CD4-positive, CD25-positive, alpha-beta regulatory T cell (primary cell): ENCODE measurements at regions not wholly inside any gene's neighbourhood (a gene's known extent, or its start where the extent isn't known, plus 50 kb on each side); places are given as distances from the start of the nearest gene placed in this dataset.

Experiments used
- ATAC-seq, 2 donors: fragments of 150-1000 bp; cut with Tn5 transposase; one replicate each; pipeline ENCODE4 v1.10.0; 2021; ENCODE audit warnings: low read depth in 2 of 2, moderate number of reproducible peaks in 2 of 2, moderate library complexity in 1 of 2
- DNase-seq, 3 donors: peaks; one replicate each; pipeline versions ENCODE4 v3.0.0 to v3.0.0-alpha.2; 2012 to 2022; ENCODE audit warnings: mixed read lengths in 1 of 3
- H3K27ac ChIP-seq: one replicate; pipeline ENCODE4 v1.7.0; 2013; ENCODE audit warnings: mild to moderate bottlenecking, low read length; ENCODE audit not compliant: insufficient read depth, poor library complexity, severe bottlenecking
- H3K27me3 ChIP-seq: one replicate; pipeline ENCODE4 v1.7.0; 2013; ENCODE audit warnings: low read length; ENCODE audit not compliant: control insufficient read depth, insufficient read depth
- H3K36me3 ChIP-seq: one replicate; pipeline ENCODE4 v1.7.0; 2013; ENCODE audit warnings: mild to moderate bottlenecking, low read length, moderate library complexity; ENCODE audit not compliant: control insufficient read depth, insufficient read depth
- H3K4me1 ChIP-seq: 2 replicates; pipeline ENCODE4 v1.7.0; 2013; ENCODE audit warnings: mild to moderate bottlenecking, low read length; ENCODE audit not compliant: insufficient read depth, control insufficient read depth, poor library complexity, severe bottlenecking
- H3K4me3 ChIP-seq: one replicate; pipeline ENCODE4 v1.7.0; 2013; ENCODE audit warnings: low read depth, mild to moderate bottlenecking, low read length, moderate library complexity
- H3K9me3 ChIP-seq, 2 experiments: 1 replicate in 1 of 2; 2 replicates in 1 of 2; pipeline ENCODE4 v1.7.0; 2013; ENCODE audit warnings: low read length in 2 of 2, mild to moderate bottlenecking in 1 of 2, moderate library complexity in 1 of 2; ENCODE audit not compliant: control insufficient read depth in 2 of 2
- H3K27ac Mint-ChIP-seq, 3 donors: one replicate each; pipeline ENCODE4 v1.8.0; 2020 to 2022; ENCODE audit warnings: mild to moderate bottlenecking in 3 of 3, mixed read lengths in 3 of 3, moderate library complexity in 2 of 3
- H3K27me3 Mint-ChIP-seq: one replicate; pipeline ENCODE4 v1.8.0; 2022; ENCODE audit warnings: mild to moderate bottlenecking, mixed read lengths
- H3K36me3 Mint-ChIP-seq: one replicate; pipeline ENCODE4 v1.8.0; 2020; ENCODE audit warnings: mixed read lengths
- H3K4me1 Mint-ChIP-seq, 4 donors: one replicate each; pipeline ENCODE4 v1.8.0; 2020 to 2022; ENCODE audit warnings: mixed read lengths in 4 of 4, mild to moderate bottlenecking in 1 of 4
- H3K4me3 Mint-ChIP-seq, 4 donors: one replicate each; pipeline ENCODE4 v1.8.0; 2020 to 2022; ENCODE audit warnings: mild to moderate bottlenecking in 4 of 4, mixed read lengths in 4 of 4, moderate library complexity in 3 of 4
- H3K9me3 Mint-ChIP-seq, 7 donors: one replicate each; pipeline ENCODE4 v1.8.0; 2020 to 2022; ENCODE audit warnings: mixed read lengths in 7 of 7, mild to moderate bottlenecking in 3 of 7, moderate library complexity in 2 of 7

DNA sequence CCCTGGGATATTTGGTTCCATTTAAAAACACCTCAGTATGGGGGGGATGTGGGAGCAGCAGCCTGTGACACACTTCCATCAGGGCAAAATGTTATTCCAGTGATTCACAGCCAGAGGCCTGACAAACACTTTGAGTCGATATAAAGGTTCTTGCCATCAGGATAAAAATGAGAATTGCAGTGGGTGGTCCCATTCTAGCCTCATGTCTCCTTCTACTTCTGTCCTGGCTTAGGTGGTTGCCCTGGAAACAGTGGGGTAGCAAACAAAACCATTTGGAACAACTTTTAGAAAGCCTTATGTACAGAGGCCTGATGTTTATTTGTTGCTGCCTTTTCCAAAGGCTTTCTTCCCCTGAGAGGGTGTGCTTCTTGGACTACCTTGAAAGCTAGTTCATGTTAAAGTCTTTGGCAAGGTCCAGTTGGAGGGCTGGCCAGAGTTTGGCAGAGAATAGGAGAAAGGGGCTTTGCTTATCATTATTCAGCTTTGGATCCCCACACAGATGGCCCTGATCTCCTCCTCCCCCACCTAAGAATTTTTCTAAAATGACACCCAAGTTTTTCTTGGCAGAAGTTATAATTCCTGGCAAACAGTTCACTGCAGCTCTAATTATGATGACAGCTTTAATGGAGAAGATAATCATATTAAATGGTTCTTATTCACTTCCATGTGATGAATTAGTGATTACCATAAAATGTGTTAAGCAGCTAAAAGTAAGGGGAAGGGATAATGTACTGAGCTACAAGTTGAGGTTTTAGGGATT, 84.2 kb upstream of the ZNF280D start:
- ATAC-seq (no peak), DNase-seq (no peak)
- H3K9me3 Mint-ChIP-seq, result peaks cover 0 to 1% (median 0%) of the 10 kb centered on the region in 7 donors
- H3K36me3 Mint-ChIP-seq, result no peaks in the 10 kb centered on the region
- H3K36me3 ChIP-seq, result no peaks in the 10 kb centered on the region
- no peak overlapping the region for H3K27ac ChIP-seq
- no peak overlapping the region for H3K27ac Mint-ChIP-seq
- H3K27me3 ChIP-seq, result no peaks in the 10 kb centered on the region
- H3K27me3 Mint-ChIP-seq, result peaks cover 5% of the 10 kb centered on the region
- no peaks in the 10 kb centered on the region for H3K4me1 Mint-ChIP-seq
- no peak overlapping the region for H3K4me3 ChIP-seq
- no peaks in the 10 kb centered on the region for H3K9me3 ChIP-seq
- H3K4me1 ChIP-seq, result no peaks in the 10 kb centered on the region
- no peak overlapping the region for H3K4me3 Mint-ChIP-seq

DNA sequence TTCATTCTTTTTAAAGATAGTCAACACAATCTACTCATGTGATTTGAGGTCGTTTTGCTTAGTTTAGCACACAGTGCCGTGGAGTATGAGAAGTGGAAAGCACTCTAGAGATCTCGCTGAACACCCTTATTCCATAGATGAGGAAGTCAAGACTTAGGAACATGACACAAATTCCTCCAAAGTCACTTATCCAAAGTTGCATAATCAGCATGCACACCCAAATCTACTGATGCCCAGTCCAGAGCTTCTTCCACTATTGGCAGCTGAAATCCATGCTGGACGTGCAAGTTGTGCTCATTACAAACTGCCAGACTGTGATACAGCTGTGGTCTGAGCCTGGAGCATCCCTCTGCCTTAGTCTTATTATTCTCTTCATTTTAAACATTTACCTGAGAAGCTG, 83.5 kb upstream of the ZNF280D start:
- H3K27me3 ChIP-seq, result no peaks in the 10 kb centered on the region
- Mint-ChIP-seq H3K27me3 (peaks cover 5% of the 10 kb centered on the region), H3K27ac (no peak overlapping the region), H3K36me3 (no peaks in the 10 kb centered on the region), H3K4me1 (no peaks in the 10 kb centered on the region), H3K9me3 (peaks cover 0 to 1% (median 0%) of the 10 kb centered on the region in 7 donors), H3K4me3 (no peak overlapping the region)
- ATAC-seq (no peak), DNase-seq (no peak)
- H3K4me3 ChIP-seq, result no peak overlapping the region
- H3K4me1 ChIP-seq, result no peaks in the 10 kb centered on the region
- H3K36me3 ChIP-seq, result no peaks in the 10 kb centered on the region
- no peaks in the 10 kb centered on the region for H3K9me3 ChIP-seq
- no peak overlapping the region for H3K27ac ChIP-seq

DNA sequence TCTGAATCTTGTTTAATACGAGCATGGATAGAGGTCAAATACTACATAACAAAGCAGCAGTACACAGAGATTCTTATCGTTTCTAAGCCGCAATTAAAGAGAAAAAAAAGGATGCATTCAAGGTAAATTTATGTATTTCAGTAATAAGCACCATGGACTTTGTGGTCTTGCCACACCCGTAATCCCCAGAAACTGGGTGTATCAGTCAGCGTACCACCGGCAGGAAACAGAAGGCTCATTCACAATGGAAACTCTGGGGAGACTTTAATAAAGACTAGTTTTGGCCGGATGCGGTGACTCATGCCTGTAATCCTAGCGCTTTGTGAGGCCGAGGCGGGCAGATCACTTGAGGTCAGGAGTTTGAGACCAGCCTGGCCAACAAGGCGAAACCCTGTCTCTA, 81.9 kb upstream of the ZNF280D start:
- Histone ChIP-seq H3K9me3 (no peaks in the 10 kb centered on the region), H3K27me3 (no peaks in the 10 kb centered on the region), H3K4me1 (no peaks in the 10 kb centered on the region), H3K4me3 (no peak overlapping the region), H3K27ac (no peak overlapping the region), H3K36me3 (no peaks in the 10 kb centered on the region)
- Mint-ChIP-seq H3K27me3 (peaks cover 2% of the 10 kb centered on the region), H3K4me3 (no peak overlapping the region), H3K27ac (peak overlapping the region in 1 of 3 donors; percentile 19), H3K4me1 (no peaks in the 10 kb centered on the region), H3K36me3 (no peaks in the 10 kb centered on the region), H3K9me3 (peaks cover 0 to 4% (median 1%) of the 10 kb centered on the region in 7 donors)
- DNase-seq (peak in 1 of 3 donors; percentile 32), ATAC-seq (no peak)

DNA sequence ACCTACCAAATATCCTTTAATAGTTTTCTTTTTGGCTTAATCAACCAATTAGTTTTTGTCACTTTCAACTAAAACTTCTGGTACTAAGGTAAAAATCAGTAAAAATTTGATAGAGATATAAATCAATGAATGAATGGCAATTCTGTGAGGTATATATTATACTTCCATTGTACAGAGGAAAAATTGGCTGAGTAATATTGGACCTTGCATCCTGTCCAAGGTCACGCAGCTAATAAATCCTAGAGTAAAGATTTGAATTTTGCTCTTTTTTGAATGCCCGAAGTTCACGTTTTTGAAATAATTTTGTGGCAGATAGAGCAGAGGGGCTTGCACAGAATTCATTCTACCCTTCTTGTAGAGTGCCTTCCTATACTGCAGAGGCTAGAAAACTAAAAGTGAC, 81.1 kb upstream of the ZNF280D start:
- H3K27ac ChIP-seq, result no peak overlapping the region
- H3K4me3 ChIP-seq, result no peak overlapping the region
- H3K4me1 ChIP-seq, result no peaks in the 10 kb centered on the region
- Mint-ChIP-seq H3K27ac (no peak overlapping the region), H3K4me3 (no peak overlapping the region), H3K36me3 (no peaks in the 10 kb centered on the region), H3K4me1 (no peaks in the 10 kb centered on the region), H3K9me3 (peaks cover 0 to 4% (median 1%) of the 10 kb centered on the region in 7 donors), H3K27me3 (no peaks in the 10 kb centered on the region)
- ATAC-seq (no peak), DNase-seq (no peak)
- H3K36me3 ChIP-seq, result no peaks in the 10 kb centered on the region
- H3K9me3 ChIP-seq, result no peaks in the 10 kb centered on the region
- no peaks in the 10 kb centered on the region for H3K27me3 ChIP-seq

DNA sequence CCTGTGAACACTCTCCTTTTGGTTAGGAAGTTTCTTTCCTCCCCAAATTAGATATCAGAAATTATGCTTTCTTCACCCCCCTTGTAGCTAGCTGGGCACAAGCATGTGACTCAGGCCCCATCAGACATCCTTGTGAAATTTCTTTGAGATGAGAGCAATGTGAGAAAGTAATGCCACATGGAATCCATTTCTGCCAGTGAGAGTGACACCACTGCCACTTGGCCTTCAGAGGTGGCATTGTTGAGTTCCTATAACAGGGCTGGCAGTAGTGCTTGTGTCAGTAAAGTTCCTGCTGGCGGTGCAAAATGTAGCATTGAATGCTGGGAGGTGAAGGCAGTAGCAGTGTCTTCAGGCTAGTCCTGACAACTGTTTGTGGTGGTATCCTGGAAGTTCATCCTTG, 80.7 kb upstream of the ZNF280D start:
- no peaks in the 10 kb centered on the region for H3K4me1 Mint-ChIP-seq
- Histone ChIP-seq H3K4me3 (no peak overlapping the region), H3K36me3 (no peaks in the 10 kb centered on the region), H3K9me3 (peaks cover 0 to 2% of the 10 kb centered on the region in 2 experiments), H3K27ac (no peak overlapping the region), H3K27me3 (no peaks in the 10 kb centered on the region), H3K4me1 (no peaks in the 10 kb centered on the region)
- H3K36me3 Mint-ChIP-seq, result peaks cover 3% of the 10 kb centered on the region
- peaks cover 0 to 8% (median 4%) of the 10 kb centered on the region in 7 donors for H3K9me3 Mint-ChIP-seq
- H3K4me3 Mint-ChIP-seq, result no peak overlapping the region
- no peaks in the 10 kb centered on the region for H3K27me3 Mint-ChIP-seq
- no peak for DNase-seq
- ATAC-seq, result no peak
- H3K27ac Mint-ChIP-seq, result no peak overlapping the region

DNA sequence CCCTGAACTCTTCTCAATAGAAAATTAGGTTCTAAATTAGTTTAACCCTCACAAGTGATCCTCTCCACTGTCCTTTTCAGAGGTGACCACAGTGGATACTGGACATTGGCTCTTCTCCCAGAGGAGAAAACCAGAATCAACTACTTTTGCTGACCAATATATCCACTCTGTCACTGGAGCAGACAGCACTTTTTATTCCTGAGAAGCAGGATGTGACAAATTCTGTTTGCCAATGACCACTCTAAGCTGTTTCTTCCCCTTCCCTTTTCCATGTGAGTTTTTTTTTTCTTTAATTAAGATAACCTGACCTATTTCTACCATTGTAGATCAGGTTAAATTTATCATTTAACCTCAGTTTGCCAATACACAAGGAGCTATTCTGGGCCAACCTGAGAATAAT, 79.7 kb upstream of the ZNF280D start:
- ATAC-seq (no peak), DNase-seq (no peak)
- H3K4me1 ChIP-seq, result no peaks in the 10 kb centered on the region
- H3K27me3 ChIP-seq, result no peaks in the 10 kb centered on the region
- Mint-ChIP-seq H3K9me3 (peaks cover 0 to 19% (median 11%) of the 10 kb centered on the region in 7 donors), H3K4me1 (no peaks in the 10 kb centered on the region), H3K27ac (no peak overlapping the region), H3K36me3 (peaks cover 6% of the 10 kb centered on the region), H3K4me3 (no peak overlapping the region), H3K27me3 (no peaks in the 10 kb centered on the region)
- peaks cover 10 to 12% of the 10 kb centered on the region in 2 experiments for H3K9me3 ChIP-seq
- no peak overlapping the region for H3K27ac ChIP-seq
- H3K4me3 ChIP-seq, result no peak overlapping the region
- no peaks in the 10 kb centered on the region for H3K36me3 ChIP-seq

DNA sequence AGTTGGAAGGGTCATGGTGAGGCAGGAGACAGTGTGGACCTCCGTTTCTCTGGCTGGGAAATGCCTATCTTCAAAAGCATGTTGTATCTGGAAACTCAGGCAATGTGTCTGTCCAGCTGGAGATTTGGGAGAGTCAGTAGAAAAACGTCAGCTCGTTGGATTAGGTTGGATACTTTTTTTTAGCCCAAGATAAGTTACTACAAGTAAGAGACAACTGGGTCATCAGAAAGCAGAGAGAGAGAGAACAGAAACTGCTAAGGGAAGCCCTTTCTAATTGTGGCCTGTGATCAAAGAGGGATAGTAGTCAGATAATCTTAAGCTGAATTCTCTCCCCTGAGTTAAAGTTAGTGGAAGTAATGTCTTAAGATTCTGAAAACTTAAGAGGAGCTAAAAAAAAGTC, 78.9 kb upstream of the ZNF280D start:
- Mint-ChIP-seq H3K36me3 (peaks cover 6% of the 10 kb centered on the region), H3K4me3 (no peak overlapping the region), H3K27ac (no peak overlapping the region), H3K9me3 (peaks cover 0 to 22% (median 11%) of the 10 kb centered on the region in 7 donors), H3K4me1 (no peaks in the 10 kb centered on the region), H3K27me3 (no peaks in the 10 kb centered on the region)
- DNase-seq, result no peak
- Histone ChIP-seq H3K4me1 (no peaks in the 10 kb centered on the region), H3K4me3 (no peak overlapping the region), H3K27ac (no peak overlapping the region), H3K9me3 (peaks cover 14 to 17% of the 10 kb centered on the region in 2 experiments), H3K27me3 (no peaks in the 10 kb centered on the region), H3K36me3 (no peaks in the 10 kb centered on the region)
- no peak for ATAC-seq

DNA sequence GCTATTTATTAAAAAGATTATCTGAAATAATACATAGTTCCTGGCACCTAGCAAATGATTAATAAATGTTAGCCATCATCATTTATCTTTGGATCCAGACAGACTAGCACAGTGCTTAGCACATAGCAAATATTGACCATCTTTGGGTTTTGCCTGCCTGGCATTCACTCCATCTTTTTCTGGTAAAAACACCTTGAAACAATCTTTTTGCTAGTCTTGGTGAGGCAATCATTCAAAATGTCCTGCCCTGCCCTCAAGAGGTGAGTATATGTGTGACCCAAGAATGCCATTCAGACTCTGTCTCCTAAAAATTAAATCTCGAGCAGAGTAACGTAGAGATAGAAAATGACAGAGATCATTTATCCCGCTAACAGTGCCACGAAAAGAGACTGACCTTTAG, 78.3 kb upstream of the ZNF280D start:
- H3K4me3 Mint-ChIP-seq, result no peak overlapping the region
- Histone ChIP-seq H3K27ac (no peak overlapping the region), H3K36me3 (no peaks in the 10 kb centered on the region), H3K9me3 (peaks cover 14 to 17% of the 10 kb centered on the region in 2 experiments), H3K4me3 (no peak overlapping the region), H3K4me1 (no peaks in the 10 kb centered on the region), H3K27me3 (no peaks in the 10 kb centered on the region)
- DNase-seq (no peak), ATAC-seq (no peak)
- no peaks in the 10 kb centered on the region for H3K4me1 Mint-ChIP-seq
- H3K27ac Mint-ChIP-seq, result no peak overlapping the region
- H3K27me3 Mint-ChIP-seq, result no peaks in the 10 kb centered on the region
- peaks cover 0 to 22% (median 11%) of the 10 kb centered on the region in 7 donors for H3K9me3 Mint-ChIP-seq
- H3K36me3 Mint-ChIP-seq, result peaks cover 6% of the 10 kb centered on the region
